ENCODE measurements at regions not wholly inside any gene's neighbourhood (a gene's known extent, or its start where the extent isn't known, plus 50 kb on each side); places are given as distances from the start of the nearest gene placed in this dataset.

DNA sequence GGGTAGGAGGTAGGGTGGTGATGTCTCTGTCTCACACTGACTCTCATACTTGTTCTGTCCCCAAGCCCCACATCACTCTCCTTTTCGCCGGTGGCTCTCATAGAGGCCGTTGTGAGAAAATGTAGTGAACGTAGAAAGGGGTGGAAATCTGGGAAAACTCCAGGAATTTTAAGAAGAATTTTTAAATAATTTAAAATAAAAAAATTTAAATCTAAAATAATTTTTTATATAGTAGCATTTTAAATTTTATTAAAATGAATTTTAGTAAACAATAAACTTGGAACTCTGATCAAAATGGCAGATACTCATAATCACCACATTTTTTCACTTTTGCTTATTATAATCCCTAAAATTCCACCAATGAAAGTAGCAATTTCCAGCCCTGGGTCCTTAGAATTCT is 473.6 kb upstream of the ZFHX3 start:
- DNase-seq: no peak

DNA sequence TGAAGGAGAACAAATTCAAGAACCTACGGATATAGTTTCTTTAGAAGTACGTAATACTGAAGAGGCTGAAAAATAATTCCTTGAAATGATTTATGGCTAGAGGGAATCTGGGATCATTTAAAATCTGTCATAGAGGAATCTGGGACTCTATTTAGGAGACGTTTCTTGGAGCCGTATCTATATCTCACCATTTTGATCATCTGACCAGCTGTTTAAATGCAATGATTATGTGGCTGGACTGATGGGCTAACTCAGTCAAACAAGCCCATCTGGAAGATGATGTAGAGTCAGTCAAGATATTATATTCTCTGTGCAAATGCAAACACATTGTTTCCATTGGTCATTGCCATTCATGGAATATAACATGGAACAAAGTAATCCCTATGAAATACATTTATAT is 467.7 kb upstream of the ZFHX3 start:
- DNase-seq: no peak

DNA sequence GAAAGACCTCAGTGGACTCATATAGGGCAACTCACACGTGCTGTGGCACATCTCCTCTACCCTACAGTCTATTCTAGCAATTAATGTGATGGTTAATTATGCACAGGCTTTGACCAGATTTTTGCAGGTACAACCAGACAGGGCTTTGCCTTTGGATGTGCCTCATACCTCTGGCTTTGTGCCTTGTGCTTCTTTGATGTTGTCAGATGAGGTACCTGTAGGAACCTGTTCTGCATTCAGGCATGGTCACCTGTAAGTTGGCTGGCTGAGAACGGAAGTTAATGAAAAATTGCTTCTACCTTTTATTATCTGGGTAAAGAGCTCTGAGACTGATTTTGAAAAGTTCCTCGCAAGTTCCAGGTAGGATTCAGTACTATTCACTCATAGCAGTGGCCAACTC is 462.9 kb upstream of the ZFHX3 start:
- no peak for DNase-seq

- DNase-seq: no peak
These were observed 458.7 kb upstream of the ZFHX3 start for GRCh38 chr16:73506568-73507056.

- DNase-seq: no peak
These were observed 457.6 kb upstream of the ZFHX3 start for GRCh38 chr16:73505577-73505976.

DNA sequence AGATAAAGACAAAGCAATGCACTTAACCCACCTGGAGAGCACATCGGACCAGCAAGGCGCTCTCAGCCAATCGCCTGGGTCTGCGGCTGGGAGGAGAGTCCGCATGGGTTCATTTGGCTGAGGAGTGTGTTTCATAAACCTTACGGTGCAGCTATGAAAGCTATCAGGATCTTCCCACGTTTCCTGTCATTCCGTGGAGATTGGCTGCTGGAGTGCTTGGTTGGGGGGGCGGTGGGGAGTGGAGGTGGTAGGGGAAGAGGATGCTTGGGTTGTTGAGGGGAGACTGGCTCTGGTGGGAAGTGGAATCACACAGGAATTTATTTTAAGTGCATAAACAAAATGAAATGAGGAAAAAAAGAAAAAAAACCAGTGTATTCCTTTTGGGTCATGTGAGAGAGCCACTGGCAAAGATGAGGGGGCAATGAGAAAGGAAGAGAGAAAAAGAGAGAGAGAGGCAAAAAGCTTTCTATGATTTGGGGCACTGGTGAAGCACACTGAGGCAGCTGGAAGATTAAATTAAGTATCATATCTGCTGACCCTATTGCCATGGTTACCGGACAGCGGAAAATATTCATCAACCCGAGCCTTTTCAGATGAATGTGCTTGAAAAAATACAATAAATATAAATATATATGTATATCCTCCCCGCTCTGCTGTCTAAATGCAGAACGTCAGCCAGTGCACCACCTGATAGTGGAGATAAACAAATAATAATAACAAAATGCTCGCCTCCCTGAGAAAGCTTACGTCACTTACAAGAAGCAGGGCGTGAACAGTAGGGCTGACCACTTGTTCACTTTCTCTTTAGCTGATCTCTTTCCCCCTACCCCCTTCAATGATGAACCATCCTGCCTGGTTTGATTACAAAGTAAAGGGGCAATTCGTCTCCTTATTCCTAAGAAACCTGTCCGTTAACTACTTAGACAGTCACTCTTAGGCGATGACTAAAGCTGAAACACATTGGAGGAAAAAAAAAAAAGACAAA is 457.0 kb upstream of the ZFHX3 start:
- DNase-seq: no peak

GRCh38 chr16:73503093-73503492 is 455.2 kb upstream of the ZFHX3 start:
- DNase-seq: no peak

GRCh38 chr16:73499276-73499675 is 451.3 kb upstream of the ZFHX3 start:
- no peak for DNase-seq

- no peak for DNase-seq
These were observed 438.0 kb upstream of the ZFHX3 start for GRCh38 chr16:73485880-73486279.

DNA sequence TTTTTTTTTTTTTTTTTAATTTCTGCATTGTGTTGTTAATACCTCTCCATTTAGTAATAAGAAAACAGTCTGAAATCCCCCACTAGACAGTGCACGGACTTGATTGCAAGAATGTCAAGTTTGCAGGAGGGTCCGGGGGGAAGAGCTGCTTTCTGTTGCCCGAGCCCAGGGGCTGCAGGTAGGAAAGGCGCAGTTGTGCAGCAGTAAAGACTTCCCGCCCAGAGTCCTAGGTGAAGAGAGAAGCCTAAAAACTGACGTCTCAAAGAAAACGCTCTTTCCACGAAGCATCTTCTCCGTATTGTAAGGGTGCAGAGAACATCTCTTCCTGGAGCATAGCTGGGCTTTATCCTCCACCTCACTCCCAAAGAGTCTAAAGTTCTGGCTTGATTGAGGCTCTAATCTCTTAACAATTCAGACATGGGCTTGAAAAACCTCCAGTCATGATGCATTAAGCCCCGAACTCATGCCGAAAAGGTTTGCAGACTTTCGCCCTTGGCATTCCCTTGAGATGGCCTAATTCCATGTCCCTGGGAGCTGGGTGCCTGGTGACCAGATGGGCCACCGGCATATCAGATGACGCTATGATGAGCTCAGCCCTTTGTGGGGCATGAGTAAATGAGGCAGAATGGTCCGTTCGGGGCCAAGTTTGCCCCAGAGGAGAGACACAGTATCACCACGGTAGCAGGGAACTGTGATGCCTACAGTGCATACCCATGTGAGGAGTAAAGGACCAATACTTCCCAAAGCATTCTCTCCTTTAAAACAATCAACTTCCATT is 436.2 kb upstream of the ZFHX3 start:
- DNase-seq: no peak

DNA sequence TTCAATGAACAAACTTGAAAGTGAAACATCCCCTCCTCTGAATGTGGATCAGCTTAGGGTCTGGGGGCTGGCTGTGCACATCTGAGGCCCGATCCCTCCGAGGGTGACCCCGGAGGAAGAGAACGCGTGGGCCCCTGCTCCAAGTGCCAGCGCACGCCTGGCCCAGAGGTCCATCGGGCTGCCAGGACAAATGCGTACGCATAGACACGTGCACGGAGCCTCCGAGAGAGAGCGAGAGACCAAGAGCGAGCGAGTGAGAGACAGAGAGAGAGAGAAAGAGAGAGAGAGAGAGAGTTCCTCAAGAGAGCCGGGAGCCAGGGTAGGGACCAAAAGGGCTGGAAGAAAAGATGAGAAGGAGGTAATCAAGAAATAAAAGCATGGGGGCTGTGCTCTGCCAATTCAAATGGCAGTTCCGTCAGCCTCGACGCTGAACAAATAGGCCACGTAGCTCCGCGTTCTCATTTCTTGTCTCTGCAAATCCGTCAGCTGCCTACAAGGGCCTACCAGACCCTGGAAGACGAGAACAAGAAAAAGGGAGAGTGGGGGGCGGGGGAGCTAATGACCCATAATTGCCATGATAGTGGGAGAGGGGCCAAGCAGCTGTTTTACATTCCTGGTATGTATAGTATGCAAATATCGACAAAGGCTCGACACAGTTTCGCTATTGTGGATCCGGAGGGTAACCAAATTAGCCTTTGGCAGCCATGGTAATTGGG is 435.3 kb upstream of the ZFHX3 start:
- no peak for DNase-seq

GRCh38 chr16:73482310-73482709 is 434.4 kb upstream of the ZFHX3 start:
- DNase-seq: no peak

- DNase-seq: no peak
These were observed 432.5 kb upstream of the ZFHX3 start for GRCh38 chr16:73480381-73480780.

DNA sequence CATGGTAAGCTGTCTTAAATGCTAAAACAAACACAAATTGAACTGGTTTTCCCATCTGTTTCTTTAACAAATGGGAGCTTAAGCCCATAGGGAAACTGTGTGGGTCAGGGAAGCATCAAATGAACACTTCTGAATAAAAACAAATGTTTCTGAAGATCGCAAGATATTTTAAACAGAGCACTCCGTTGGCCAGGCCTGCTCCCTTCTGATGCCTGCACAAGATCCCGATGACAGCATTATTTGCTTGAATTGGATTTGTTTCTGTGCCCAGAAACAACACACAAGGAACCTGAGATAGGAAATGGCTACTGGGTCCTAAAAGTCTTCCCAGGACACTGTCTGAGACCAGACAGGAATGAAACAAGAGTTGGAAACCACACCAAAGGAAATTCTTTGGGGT is 425.8 kb upstream of the ZFHX3 start:
- DNase-seq: no peak

DNA sequence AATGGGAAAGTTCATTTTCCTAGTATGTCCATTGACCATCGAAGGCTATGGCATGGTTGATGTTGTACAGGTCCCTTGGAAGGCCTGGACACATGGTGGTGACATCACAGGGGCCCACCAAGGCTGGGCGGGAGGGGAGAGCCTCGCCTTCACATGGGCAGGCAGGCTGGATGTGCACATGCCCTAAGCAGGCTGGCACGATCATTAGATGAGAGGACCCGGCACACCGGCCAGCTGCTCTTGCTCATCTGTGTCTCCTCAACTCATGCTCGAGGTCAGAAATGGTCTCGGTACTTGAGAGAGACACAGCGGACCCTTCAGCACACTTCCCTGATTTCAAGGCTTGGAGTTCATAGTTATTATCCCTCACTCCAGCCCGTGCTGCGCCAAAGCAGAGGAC is 416.9 kb upstream of the ZFHX3 start:
- DNase-seq: no peak

GRCh38 chr16:73459586-73459985 is 411.7 kb upstream of the ZFHX3 start:
- no peak for DNase-seq

DNA sequence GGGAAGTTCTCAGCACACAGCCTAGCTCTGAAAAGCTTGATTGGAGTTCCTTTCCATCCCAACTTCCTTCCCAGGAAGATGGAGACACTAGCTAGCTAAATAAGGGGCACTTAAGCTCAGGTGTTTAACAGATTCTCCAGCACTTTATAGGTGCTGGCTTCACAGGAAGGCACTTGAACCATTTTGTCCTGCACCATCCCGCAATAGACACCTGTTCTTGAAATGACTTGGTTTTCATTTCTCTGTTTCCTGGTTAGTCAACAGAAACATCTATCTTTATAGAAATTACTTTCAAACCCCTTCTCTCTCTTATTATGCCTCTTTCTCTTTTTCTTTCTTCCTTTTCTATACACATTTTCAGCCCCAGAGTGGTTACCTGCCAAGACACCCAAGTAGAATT is 409.9 kb upstream of the ZFHX3 start:
- no peak for DNase-seq

- no peak for DNase-seq
These were observed 401.0 kb upstream of the ZFHX3 start for GRCh38 chr16:73448970-73449369.

DNA sequence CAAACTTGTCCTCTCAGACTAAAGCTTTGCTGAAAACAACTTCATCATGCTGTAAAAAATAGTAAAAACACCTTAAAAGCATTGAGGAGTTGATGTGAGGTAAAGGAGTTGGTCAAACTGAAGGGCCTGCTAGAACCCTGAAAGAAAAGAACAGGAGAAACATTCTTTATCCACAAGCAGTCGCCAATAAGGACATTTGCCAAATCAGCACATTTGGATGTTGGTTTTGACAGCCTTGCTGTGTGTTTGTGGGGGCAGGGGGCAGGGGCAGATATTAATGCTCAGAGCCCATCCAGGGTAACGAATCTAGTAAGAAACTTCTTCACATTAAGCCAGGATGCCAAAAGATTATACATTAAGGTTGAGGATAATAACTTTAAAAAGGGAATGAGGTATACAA is 399.9 kb upstream of the ZFHX3 start:
- no peak for DNase-seq

DNA sequence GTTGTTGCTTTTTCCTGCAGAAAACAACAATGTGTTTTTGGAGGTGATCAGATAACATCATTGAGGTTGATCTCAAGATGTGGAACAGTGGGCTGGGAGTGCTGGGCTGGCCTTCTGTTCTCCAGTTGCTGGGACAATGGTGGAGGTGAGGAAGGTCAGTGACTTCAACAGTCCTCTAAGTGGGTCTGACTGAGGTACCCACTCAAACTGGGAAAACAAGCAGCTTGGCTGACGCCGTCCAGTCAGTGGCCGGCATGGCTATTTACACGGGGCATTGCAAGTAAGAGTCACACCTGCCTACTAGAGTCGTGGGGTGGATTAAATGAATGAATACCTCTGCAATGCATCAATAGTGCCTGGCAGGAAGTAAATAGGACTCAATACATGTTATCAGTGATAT is 386.7 kb upstream of the ZFHX3 start:
- no peak for DNase-seq

DNA sequence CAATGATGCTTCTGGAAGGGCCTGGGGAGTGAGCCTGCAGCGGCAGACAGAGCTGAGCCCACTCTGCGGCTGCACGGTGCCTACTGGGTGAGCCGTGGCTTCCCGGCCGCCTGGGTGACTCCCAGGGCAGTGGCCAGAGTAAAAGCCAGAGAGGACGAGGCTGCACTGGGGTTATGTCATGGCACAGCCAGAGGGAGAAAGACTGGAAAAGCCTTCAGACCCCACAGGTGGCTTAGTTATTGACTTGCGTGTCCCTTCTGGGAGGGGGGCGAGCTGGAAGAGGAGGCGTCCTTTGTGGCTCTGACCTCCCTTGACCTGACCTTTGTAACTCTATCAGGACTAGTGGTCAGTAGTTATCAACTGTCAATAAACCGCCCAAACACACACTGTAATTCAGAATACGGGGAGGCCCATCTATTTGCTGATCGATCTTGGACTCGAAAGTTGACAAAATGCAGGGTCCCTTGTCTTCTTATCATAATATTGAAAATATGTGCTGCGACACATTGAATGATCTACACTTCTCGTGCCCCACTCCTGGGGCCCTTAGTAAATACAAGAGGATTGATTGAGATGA is 385.9 kb upstream of the ZFHX3 start:
- no peak for DNase-seq

DNA sequence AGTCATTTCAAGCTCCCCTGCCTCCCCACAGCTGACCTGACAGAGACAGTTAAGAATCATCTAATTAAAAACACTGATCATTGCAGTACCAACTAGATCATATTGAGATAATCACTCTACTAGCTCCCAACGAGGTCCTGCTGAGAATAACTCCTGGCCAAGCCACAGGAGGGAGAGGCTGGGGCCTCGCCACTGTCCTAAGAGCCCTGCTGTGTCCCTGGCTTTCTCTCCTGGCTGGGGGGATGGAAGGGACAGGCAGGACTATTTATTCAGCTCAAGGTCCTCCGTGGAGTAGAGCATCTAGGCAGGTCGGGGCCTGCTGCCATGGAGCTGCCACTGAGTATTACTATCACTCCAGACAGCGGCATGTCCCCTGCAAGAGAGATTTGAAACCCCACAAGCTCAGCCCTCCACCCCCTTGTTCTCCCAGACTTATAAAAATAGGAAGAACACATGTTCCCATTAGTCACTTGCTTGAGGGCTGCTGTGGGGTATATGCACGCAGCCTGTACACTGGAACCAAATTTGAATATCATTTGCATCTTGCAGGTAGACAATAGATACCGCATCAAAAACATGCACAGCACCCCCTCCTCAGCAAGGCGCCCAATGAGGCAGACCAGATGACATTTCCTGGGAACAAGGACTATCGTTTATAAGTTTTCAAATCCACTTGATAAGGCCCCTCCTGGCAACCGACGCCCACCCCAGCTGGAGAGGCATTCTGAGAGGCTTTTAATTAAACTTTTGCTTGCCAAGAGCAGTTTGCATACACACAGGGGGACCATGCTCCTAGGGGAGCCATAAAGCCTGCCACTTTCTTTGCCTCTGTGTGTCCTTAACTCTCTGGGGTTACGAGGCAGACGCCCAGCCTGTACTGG is 385.2 kb upstream of the ZFHX3 start:
- no peak for DNase-seq

All from suppressor macrophage treated with lipopolysaccharide for 4 hours (primary cell).